T-helper 1 cell treated with Interleukin-12 subunit alpha and Interleukin-12 subunit beta and Interleukin-4 antibody, amounts not matched to agents 30 μg/mL and 1 μg/mL, for 36 hours (primary cell): ENCODE measurements at regions not wholly inside any gene's neighbourhood (a gene's known extent, or its start where the extent isn't known, plus 50 kb on each side); places are given as distances from the start of the nearest gene placed in this dataset.
"Not testable (repeated sequence)": the region's sequence is repeated elsewhere in the genome, so short reads cannot be mapped to it uniquely, and the experiment has no call there.

Experiments
- H3K27ac Mint-ChIP-seq: one replicate; pipeline ENCODE4 v1.8.0; 2021; ENCODE audit warnings: mild to moderate bottlenecking, mixed read lengths
- H3K27me3 Mint-ChIP-seq: one replicate; pipeline ENCODE4 v1.8.0; 2021; ENCODE audit warnings: low read depth, mixed read lengths
- H3K36me3 Mint-ChIP-seq: one replicate; pipeline ENCODE4 v1.8.0; 2021; ENCODE audit warnings: low read depth, mixed read lengths
- H3K4me1 Mint-ChIP-seq: one replicate; pipeline ENCODE4 v1.8.0; 2021; ENCODE audit warnings: low read depth, mixed read lengths
- H3K4me3 Mint-ChIP-seq: one replicate; pipeline ENCODE4 v1.8.0; 2021; ENCODE audit warnings: mild to moderate bottlenecking, moderate library complexity, mixed read lengths
- H3K9me3 Mint-ChIP-seq: one replicate; pipeline ENCODE4 v1.8.0; 2021; ENCODE audit warnings: mixed read lengths

GRCh38 chr21:28089599-28090441 is 902.9 kb downstream of the LTN1 start:
- H3K4me3 Mint-ChIP-seq = no peak overlapping the region
- no peaks in the 10 kb centered on the region for H3K36me3 Mint-ChIP-seq
- H3K27ac Mint-ChIP-seq = no peak overlapping the region

DNA sequence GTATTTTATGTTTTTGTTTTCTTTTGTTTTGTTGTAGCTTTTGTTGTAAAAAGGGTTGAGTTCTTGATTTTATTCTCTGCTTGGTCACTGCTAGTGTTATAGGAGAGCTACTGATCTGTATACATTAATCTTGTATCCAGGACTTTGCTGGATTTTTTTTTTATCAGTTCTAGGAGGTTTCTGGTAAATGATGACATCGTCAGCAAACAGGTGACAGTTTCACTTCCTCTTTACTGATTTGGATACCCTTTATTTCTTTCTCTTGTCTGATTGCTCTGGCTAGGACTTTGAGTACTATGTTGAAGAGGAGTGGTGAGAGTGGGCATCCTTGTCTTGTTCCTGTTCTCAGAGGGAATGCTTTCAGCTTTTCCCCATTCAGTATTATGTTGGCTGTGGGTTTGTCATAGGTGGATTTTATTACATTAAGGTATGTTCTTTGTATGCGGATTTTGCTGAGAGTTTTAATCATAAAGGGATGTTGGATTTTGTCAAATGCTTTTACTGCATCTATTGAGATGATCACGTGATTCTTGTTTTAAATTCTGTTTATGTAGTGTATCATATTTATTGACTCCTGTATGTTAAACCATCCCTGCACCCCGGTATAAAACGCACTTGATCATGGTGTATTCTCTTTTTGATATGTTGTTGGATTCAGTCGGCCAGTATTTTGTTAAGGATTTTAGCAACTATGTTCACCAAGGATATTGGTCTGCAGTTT is 905.7 kb downstream of the LTN1 start:
- Mint-ChIP-seq H3K36me3 (no peaks in the 10 kb centered on the region), H3K4me3 (no peak overlapping the region), H3K27ac (no peak overlapping the region), H3K27me3 (no peaks in the 10 kb centered on the region), H3K9me3 (peaks cover 10% of the 10 kb centered on the region), H3K4me1 (peaks cover 2% of the 10 kb centered on the region)

More at GRCh38 chr21:28089599-28090441, 902.9 kb downstream of the LTN1 start:
- peaks cover 2% of the 10 kb centered on the region for H3K4me1 Mint-ChIP-seq
- no peaks in the 10 kb centered on the region for H3K27me3 Mint-ChIP-seq
- peaks cover 7% of the 10 kb centered on the region for H3K9me3 Mint-ChIP-seq

DNA sequence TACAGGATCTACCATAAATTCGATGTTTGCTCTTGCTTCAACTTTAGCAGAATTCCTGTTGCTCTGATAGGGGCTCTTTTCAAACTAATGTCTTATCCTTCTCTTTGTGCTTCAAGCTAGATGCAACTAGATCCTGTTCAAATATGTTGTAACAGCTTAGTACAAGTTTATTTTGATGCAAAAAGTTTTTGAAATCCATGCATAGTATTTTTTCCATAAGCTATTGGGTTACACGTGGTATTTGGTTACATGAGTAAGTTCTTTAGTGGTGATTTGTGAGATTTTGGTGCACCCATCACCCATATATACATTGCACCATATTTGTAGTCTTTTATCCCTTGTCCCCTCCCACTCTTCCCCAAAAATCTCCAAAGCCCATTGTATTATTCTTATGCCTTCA is 907.7 kb downstream of the LTN1 start:
- H3K36me3 Mint-ChIP-seq = no peaks in the 10 kb centered on the region
- H3K27ac Mint-ChIP-seq = no peak overlapping the region
- no peaks in the 10 kb centered on the region for H3K27me3 Mint-ChIP-seq
- H3K4me3 Mint-ChIP-seq = no peak overlapping the region
- peaks cover 10% of the 10 kb centered on the region for H3K9me3 Mint-ChIP-seq
- peaks cover 2% of the 10 kb centered on the region for H3K4me1 Mint-ChIP-seq

GRCh38 chr21:28083350-28083749 is 909.3 kb downstream of the LTN1 start:
- Mint-ChIP-seq H3K27ac (no peak overlapping the region), H3K4me1 (peaks cover 2% of the 10 kb centered on the region), H3K27me3 (no peaks in the 10 kb centered on the region), H3K9me3 (peaks cover 10% of the 10 kb centered on the region), H3K36me3 (no peaks in the 10 kb centered on the region), H3K4me3 (no peak overlapping the region)

- Mint-ChIP-seq H3K27me3 (no peaks in the 10 kb centered on the region), H3K9me3 (peaks cover 4% of the 10 kb centered on the region), H3K4me1 (no peaks in the 10 kb centered on the region), H3K36me3 (no peaks in the 10 kb centered on the region), H3K4me3 (no peak overlapping the region), H3K27ac (no peak overlapping the region)
Measured at GRCh38 chr21:28078126-28078525, 914.6 kb downstream of the LTN1 start.

GRCh38 chr21:28074676-28075075 is 918.0 kb downstream of the LTN1 start:
- no peaks in the 10 kb centered on the region for H3K4me1 Mint-ChIP-seq

GRCh38 chr21:28072601-28073000 is 920.1 kb downstream of the LTN1 start:
- no peaks in the 10 kb centered on the region for H3K27me3 Mint-ChIP-seq
- no peak overlapping the region for H3K27ac Mint-ChIP-seq
- H3K9me3 Mint-ChIP-seq = peaks cover 4% of the 10 kb centered on the region
- H3K36me3 Mint-ChIP-seq = no peaks in the 10 kb centered on the region
- H3K4me3 Mint-ChIP-seq = no peak overlapping the region
- no peaks in the 10 kb centered on the region for H3K4me1 Mint-ChIP-seq

More at GRCh38 chr21:28074676-28075075, 918.0 kb downstream of the LTN1 start:
- Mint-ChIP-seq H3K27me3 (no peaks in the 10 kb centered on the region), H3K9me3 (peaks cover 4% of the 10 kb centered on the region), H3K4me3 (no peak overlapping the region), H3K36me3 (no peaks in the 10 kb centered on the region), H3K27ac (no peak overlapping the region)

DNA sequence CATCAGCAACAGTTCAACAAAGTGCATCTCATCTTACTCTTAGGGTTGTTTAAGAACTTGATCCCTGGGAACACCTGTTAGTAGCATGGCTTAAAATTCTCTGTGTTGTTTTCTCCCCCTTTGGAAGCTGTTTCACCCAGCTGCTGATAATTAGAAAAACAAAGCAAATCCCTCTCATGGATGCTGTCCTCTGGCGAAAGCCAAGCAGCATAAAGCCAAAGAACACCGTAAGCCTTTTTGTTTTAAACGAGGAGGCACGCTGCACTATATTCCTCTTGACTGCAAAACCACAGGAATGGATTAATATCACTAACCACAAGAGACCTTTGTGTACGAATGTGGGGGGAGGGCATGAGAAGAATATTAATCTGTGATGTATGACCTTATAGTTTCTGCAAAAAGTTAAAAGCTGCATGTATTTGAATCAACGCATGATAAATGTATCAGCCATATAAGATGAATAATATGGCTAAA is 923.2 kb downstream of the LTN1 start:
- no peaks in the 10 kb centered on the region for H3K36me3 Mint-ChIP-seq
- H3K27me3 Mint-ChIP-seq = no peaks in the 10 kb centered on the region
- H3K9me3 Mint-ChIP-seq = peaks cover 4% of the 10 kb centered on the region
- H3K4me1 Mint-ChIP-seq = no peaks in the 10 kb centered on the region
- no peak overlapping the region for H3K27ac Mint-ChIP-seq
- no peak overlapping the region for H3K4me3 Mint-ChIP-seq

DNA sequence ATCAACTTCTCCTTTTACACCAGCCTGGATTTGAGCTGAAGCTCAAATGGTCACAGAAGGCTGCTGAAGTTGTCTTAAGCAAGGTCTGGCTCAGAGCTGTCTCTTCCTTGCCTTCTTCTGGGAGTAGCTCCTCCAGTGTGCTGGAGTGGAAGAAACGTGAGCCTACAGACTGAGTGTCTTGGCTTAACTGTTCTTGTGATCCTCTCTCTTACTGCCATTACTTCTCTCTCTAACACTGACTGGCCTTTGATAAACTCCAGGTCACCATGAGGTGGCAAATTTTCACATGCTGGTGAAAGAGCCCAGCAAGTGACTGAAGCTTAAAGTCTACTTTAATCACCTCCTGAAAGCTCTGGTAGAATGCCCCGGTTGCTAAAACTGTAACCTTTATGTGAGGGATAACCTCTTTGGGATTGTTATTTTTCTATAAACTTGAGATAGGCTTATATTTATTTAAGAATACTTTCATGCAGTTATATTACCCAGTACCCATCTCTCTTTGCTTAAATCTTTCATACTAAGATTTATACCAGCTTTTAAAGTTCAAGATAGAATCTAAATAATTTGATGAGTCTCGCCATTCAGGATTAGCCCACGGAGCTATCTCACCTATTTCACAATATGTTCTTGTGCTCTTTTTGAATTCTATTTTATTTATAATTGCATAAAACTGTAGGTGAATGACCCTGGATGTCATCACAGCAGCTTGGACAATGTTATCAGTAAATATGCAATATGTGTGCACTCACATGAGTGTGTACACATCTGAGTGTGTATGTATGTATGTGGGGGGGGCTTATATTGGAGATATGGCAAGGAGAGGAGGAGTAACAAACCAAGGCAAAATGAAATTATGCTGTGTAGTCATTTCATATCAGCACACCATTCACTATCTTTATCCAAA is 924.0 kb downstream of the LTN1 start:
- Mint-ChIP-seq H3K27me3 (no peaks in the 10 kb centered on the region), H3K4me3 (no peak overlapping the region), H3K9me3 (peaks cover 4% of the 10 kb centered on the region), H3K36me3 (no peaks in the 10 kb centered on the region), H3K27ac (no peak overlapping the region), H3K4me1 (no peaks in the 10 kb centered on the region)

DNA sequence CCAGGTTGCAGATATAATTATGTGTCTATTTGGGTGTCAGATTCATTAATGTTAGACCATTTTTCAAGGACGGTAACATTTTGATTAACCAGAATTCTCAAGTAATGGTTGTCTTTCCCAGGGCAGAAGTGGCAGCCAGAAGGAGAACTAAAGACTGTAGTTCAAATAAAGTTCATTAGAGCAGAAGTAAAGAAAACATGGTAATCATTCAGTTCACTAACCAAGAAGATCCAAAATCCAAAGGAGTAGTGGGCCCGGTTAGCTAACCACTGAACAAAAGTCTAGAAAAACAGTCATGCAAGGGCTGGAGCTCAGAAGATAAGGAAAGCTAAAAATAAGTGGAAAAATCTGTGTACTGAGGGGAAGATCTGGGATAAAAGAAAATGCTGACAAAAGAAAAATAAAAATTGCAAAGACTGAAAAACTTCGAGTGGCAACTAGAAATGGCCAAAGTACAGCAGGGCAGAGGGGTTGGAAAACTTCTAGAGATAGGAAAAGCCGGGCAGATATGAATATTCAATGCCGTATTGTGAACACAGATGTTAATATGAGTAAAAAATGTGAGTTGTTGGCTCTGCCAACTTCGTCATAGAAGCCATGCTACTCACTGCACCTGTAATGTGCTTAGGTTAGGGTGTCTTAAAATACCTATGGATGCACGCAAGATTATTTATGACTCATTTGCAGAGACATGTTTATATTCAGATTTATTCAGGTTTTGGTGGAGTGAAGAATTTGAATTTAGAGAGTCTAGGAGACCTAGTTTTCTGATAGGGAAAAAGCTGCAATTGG is 925.9 kb downstream of the LTN1 start:
- Mint-ChIP-seq H3K36me3 (no peaks in the 10 kb centered on the region), H3K27me3 (no peaks in the 10 kb centered on the region), H3K9me3 (no peaks in the 10 kb centered on the region), H3K4me3 (no peak overlapping the region), H3K4me1 (no peaks in the 10 kb centered on the region), H3K27ac (no peak overlapping the region)

DNA sequence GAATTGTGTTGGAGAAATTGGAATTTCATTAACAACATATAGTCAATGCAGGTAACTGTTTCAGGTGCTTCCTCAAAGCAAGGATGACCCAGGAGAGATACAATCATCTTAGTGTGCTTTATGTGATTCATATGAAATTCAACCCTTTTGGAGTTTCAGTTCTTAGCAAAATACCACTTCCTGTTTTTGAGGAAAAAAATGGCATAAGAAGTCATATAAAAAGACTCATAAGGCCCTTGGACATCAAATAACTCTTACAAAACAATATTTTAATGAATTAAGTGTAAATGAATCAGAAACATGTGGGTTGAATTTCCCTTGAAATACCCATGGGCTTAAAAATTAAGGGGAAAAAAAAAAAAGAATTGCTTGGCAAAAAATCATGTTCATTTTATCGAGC is 926.6 kb downstream of the LTN1 start:
- no peaks in the 10 kb centered on the region for H3K9me3 Mint-ChIP-seq
- no peaks in the 10 kb centered on the region for H3K4me1 Mint-ChIP-seq
- H3K27me3 Mint-ChIP-seq = no peaks in the 10 kb centered on the region
- H3K27ac Mint-ChIP-seq = no peak overlapping the region
- no peak overlapping the region for H3K4me3 Mint-ChIP-seq
- no peaks in the 10 kb centered on the region for H3K36me3 Mint-ChIP-seq

GRCh38 chr21:28063241-28064216 is 929.1 kb downstream of the LTN1 start:
- Mint-ChIP-seq H3K4me3 (no peak overlapping the region), H3K27me3 (no peaks in the 10 kb centered on the region), H3K4me1 (no peaks in the 10 kb centered on the region), H3K9me3 (no peaks in the 10 kb centered on the region), H3K27ac (no peak overlapping the region), H3K36me3 (no peaks in the 10 kb centered on the region)

DNA sequence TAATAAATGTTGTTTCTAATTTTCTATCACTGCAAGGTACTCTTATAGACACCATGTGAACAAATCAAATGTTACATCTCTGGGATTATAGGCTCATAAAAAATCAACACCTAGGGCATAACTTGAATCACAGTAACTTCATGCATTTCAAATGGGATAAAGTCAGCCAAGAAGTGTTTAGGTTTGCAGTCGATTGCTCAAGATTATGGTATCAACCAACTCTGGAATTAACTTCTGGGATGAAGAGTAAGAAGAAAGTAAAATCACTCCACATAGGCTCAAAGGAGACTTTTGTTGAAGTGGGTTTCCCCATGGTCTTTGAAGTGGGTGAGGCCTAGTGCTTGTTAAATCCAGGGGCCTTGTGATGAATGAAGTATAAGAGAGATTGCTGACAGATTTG is 939.7 kb downstream of the LTN1 start:
- not testable (repeated sequence) for H3K4me3 Mint-ChIP-seq, H3K4me1 Mint-ChIP-seq, H3K9me3 Mint-ChIP-seq, H3K27ac Mint-ChIP-seq, H3K27me3 Mint-ChIP-seq, H3K36me3 Mint-ChIP-seq
